Activated naive CD4-positive, alpha-beta T cell treated with anti-CD3 and anti-CD28 coated beads, Interleukin-2, amount 10 ng/mL, durations not matched to agents 7 days and 5 days (primary cell): ENCODE measurements at regions not wholly inside any gene's neighbourhood (a gene's known extent, or its start where the extent isn't known, plus 50 kb on each side); places are given as distances from the start of the nearest gene placed in this dataset.
"Not testable (repeated sequence)": the region's sequence is repeated elsewhere in the genome, so short reads cannot be mapped to it uniquely, and the experiment has no call there.

Experiments
- CTCF ChIA-PET: fragments of 350-600 bp; sonication (Branson Sonifier 250); formaldehyde crosslinking; loops from one replicate; lab custom pipeline; 2021; ENCODE audit warnings: antibody characterized with exemption; lab: Charles Lee
- DNase-seq: peaks from one replicate; pipeline ENCODE4 v3.0.0-alpha.2; 2020
- H3K27ac Mint-ChIP-seq: one replicate; pipeline ENCODE4 v1.8.0; 2021; ENCODE audit warnings: mild to moderate bottlenecking, moderate library complexity, mixed read lengths
- H3K27me3 Mint-ChIP-seq: one replicate; pipeline ENCODE4 v1.8.0; 2021; ENCODE audit warnings: mild to moderate bottlenecking, mixed read lengths
- H3K36me3 Mint-ChIP-seq: one replicate; pipeline ENCODE4 v1.8.0; 2021; ENCODE audit warnings: mixed read lengths
- H3K4me1 Mint-ChIP-seq: one replicate; pipeline ENCODE4 v1.8.0; 2021; ENCODE audit warnings: mixed read lengths
- H3K4me3 Mint-ChIP-seq: one replicate; pipeline ENCODE4 v1.8.0; 2021; ENCODE audit warnings: mild to moderate bottlenecking, moderate library complexity, mixed read lengths
- H3K9me3 Mint-ChIP-seq: one replicate; pipeline ENCODE4 v1.8.0; 2021; ENCODE audit warnings: mixed read lengths

DNA sequence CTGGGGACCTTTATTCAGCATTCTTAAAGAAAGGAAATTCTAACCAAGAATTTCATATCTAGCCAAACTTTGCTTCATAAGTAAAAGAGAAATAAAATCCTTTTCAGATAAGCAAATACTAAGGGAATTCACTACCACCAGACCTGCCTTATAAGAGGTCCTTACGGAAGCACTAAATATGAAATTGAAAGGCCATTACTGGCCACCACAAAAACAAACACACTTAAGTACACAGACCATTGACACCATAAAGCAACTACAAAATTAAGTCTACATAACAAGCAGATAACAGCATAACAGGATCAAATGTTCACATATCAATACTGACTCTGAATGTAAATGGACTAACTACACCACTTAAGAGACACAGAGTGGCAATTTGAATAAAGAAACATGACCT is 361.4 kb upstream of the POU5F2 start:
- CTCF ChIA-PET: no interaction called here
- H3K4me3 Mint-ChIP-seq: no peak overlapping the region
- H3K36me3 Mint-ChIP-seq: peaks cover 53% of the 10 kb centered on the region
- peaks cover 5% of the 10 kb centered on the region for H3K4me1 Mint-ChIP-seq
- H3K27ac Mint-ChIP-seq: no peak overlapping the region
- no peak for DNase-seq
- no peaks in the 10 kb centered on the region for H3K27me3 Mint-ChIP-seq
- peaks cover 46% of the 10 kb centered on the region for H3K9me3 Mint-ChIP-seq

DNA sequence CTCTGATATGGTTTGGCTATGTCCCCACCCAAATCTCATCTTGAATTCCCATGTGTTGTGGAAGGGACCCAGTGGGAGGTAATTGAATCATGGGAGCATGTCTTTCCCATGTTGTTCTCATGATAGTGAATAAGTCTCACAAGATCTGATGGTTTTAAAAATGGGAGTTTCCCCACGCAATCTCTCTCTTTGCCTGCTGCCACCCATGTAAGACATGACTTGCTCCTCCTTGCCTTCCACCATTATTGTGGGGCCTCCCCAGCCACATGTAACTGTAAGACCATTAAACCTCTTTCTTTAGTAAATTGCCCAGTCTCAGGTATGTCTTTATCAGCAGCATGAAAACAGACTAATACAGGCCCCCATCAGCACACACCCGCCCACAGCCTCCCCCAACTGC is 356.0 kb upstream of the POU5F2 start:
- H3K27me3 Mint-ChIP-seq, H3K4me1 Mint-ChIP-seq, DNase-seq, H3K4me3 Mint-ChIP-seq, H3K27ac Mint-ChIP-seq, CTCF ChIA-PET: not testable (repeated sequence)
- Mint-ChIP-seq H3K9me3 (peaks cover 34% of the 10 kb centered on the region), H3K36me3 (peaks cover 24% of the 10 kb centered on the region)

DNA sequence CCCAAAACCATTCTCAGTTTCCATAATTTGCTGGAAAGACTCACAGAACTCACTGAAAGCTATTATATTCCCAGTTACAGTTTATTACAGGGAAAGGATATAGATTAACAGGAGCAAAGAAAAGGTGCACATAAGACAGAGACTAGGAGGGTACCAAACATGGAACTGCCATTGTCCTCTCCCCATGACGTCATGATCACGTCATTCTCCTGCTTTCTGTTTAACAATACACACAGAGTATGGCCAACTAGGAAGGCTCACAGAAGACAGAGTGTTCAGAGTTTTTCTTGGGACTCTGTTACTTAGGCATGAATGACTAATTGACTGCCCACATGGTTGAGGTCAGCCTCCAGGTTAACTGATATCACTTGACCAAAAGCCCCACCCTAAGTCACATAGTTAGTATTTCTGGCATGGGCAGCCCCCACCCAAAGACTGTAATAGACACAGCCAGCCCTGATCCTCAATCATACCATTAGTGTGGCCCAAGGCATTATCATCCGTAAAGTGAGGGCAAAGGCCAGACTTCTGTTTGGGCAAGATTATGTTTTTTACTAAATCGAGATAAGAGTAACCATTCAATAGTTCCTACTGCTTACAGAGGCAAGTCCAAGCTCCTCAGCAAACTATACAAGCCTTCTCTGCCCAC is 353.5 kb upstream of the POU5F2 start:
- Mint-ChIP-seq H3K9me3 (peaks cover 23% of the 10 kb centered on the region), H3K4me3 (no peak overlapping the region), H3K4me1 (no peaks in the 10 kb centered on the region), H3K27me3 (no peaks in the 10 kb centered on the region), H3K27ac (no peak overlapping the region), H3K36me3 (peaks cover 14% of the 10 kb centered on the region)
- CTCF ChIA-PET: no interaction called here
- no peak for DNase-seq

DNA sequence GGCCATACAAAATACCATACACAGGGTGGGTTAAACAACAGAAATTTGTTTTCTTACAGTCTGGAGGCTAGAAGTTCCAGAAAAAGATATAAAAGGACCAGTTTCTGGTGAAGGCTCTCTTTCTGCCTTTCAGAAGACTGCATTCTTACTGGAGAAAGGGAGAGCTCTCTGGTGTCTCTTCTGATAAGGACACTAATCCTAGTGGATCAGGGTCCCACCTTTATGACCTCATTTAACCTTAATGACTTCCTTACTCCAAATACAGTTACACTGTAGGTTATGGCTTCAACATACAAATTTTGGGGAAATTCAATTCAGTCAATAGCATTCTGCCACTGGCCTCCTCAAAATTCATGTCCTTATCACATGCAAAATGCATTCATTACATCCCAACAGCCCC is 351.9 kb upstream of the POU5F2 start:
- no peak for DNase-seq
- CTCF ChIA-PET: no interaction called here
- Mint-ChIP-seq H3K4me1 (no peaks in the 10 kb centered on the region), H3K27ac (peak overlapping the region; percentile 19), H3K27me3 (no peaks in the 10 kb centered on the region), H3K36me3 (peaks cover 8% of the 10 kb centered on the region), H3K9me3 (peaks cover 16% of the 10 kb centered on the region), H3K4me3 (no peak overlapping the region)

DNA sequence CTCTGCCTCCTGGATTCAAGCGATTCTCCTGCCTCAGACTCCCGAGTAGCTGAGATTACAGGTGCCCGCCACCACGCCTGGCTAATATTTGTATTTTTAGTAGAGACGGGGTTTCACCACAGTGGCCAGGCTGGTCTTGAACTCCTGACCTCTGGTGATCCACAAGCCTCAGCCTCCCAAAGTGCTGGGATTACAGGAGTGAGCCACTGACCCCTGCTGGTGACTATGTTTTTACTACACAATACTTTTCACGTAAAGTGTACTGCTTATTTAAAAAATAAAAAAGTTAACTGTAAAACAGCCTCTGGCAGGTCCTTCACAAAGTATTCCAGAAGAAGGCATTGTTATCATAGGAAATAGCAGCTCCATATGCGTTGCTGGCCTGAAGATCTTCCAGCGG is 345.2 kb upstream of the POU5F2 start:
- H3K27me3 Mint-ChIP-seq, H3K9me3 Mint-ChIP-seq, CTCF ChIA-PET, DNase-seq, H3K4me1 Mint-ChIP-seq, H3K27ac Mint-ChIP-seq, H3K36me3 Mint-ChIP-seq, H3K4me3 Mint-ChIP-seq: not testable (repeated sequence)

DNA sequence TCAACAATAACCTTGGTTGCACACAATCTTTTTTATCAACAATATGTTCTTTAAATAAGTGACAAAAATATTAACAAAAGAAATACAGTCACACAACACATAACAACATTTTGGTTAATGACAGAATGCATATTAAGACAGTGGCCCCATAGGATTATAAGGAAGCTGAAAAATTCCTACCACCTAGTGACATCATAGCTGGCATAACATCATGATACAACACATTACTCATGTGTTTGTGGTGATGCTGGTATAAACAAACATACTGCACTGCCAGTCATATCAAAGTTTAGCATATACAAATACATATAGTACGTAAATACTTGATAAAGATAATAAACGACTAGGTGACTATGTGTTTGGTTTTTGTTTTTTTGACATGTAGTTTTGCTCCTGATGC is 344.8 kb upstream of the POU5F2 start:
- DNase-seq: no peak

DNA sequence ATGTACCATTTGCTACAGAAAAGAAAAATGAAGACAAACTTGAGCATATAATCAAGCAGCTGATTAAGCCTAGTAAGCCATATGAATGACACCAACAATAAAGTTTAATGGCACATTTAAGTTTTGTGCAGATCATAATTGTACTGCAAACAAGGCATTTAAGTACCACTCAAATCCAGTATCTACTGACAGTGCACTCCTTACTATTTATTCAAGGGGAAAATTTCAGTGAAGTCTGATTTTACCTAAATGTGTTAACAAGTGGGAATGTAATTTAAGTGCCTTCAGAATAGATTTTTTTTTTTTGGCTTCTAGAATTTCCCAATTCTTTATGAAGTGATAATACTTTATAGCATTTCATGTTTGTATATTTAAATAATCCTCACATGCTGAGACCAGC is 341.0 kb upstream of the POU5F2 start:
- Mint-ChIP-seq H3K4me1 (no peaks in the 10 kb centered on the region), H3K36me3 (peaks cover 6% of the 10 kb centered on the region), H3K4me3 (no peak overlapping the region), H3K9me3 (no peaks in the 10 kb centered on the region), H3K27ac (no peak overlapping the region), H3K27me3 (no peaks in the 10 kb centered on the region)
- no peak for DNase-seq
- CTCF ChIA-PET: no interaction called here

More for the DNA sequence above, 344.8 kb upstream of the POU5F2 start:
- CTCF ChIA-PET: interaction anchor here (1.1 kb wide), 1 partner anchor 38 kb away, joined by 3 read pairs; no protein-coding TSS in a partner anchor
- no peaks in the 10 kb centered on the region for H3K27me3 Mint-ChIP-seq
- peaks cover 8% of the 10 kb centered on the region for H3K36me3 Mint-ChIP-seq
- no peak overlapping the region for H3K4me3 Mint-ChIP-seq
- H3K9me3 Mint-ChIP-seq: no peaks in the 10 kb centered on the region
- no peaks in the 10 kb centered on the region for H3K4me1 Mint-ChIP-seq
- H3K27ac Mint-ChIP-seq: no peak overlapping the region

DNA sequence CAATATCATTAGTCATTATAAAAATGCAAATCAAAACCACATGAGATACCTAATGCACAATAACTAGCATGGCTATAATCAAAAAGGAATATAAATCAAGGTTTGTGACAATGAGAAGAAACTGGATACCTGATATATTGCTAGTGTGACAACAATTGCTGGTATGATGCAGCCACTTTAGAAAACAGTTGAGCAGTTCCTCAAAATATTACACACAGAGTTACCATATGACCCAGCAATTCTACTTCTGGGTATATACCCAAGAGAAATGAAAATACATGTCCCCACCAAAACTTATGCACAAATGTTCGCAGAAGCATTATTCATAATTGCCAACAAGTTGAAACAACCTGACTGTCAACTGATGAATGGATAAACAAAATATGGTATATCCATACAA is 339.7 kb upstream of the POU5F2 start:
- no peaks in the 10 kb centered on the region for H3K9me3 Mint-ChIP-seq
- H3K27me3 Mint-ChIP-seq: no peaks in the 10 kb centered on the region
- no peak overlapping the region for H3K4me3 Mint-ChIP-seq
- DNase-seq: no peak
- H3K36me3 Mint-ChIP-seq: peaks cover 6% of the 10 kb centered on the region
- no peak overlapping the region for H3K27ac Mint-ChIP-seq
- CTCF ChIA-PET: no interaction called here
- H3K4me1 Mint-ChIP-seq: no peaks in the 10 kb centered on the region

DNA sequence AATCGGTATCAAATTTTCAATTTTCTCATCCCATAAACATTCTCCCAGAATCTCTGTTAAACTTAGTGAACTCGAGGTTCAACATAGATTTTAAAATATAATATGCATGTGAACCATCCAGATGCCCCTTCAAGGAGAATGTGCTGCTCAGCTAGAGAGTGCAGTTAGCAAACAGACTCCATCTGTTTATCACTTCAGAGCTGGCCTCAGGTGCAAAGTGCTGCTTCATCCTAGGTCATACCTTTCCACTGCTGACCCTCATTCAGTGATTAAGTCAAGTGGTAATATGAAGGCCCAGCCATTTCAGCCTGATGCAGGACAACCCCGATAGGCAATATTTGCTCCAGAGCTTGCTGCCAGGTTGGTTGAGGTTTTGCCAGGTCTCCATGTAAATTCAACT is 339.0 kb upstream of the POU5F2 start:
- no peaks in the 10 kb centered on the region for H3K9me3 Mint-ChIP-seq
- peaks cover 6% of the 10 kb centered on the region for H3K36me3 Mint-ChIP-seq
- no peak overlapping the region for H3K4me3 Mint-ChIP-seq
- no peak overlapping the region for H3K27ac Mint-ChIP-seq
- H3K4me1 Mint-ChIP-seq: no peaks in the 10 kb centered on the region
- CTCF ChIA-PET: no interaction called here
- no peak for DNase-seq
- H3K27me3 Mint-ChIP-seq: no peaks in the 10 kb centered on the region

DNA sequence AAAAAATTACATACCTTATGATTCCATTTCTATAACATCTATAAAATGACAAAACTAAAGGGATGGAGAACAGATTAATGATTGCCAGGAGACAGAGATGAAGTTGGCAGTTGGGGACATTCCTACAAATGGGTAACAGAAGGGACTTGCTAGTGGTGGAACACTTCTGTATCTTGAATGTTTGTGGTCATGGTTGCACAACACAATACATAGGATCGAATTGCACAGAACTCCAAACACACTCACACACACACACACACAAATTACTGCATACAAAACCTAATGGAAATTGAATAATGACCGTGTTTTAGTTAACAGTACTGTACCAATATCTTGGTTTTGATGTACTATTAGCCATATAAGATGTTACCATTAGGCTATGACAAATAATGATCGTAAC is 330.7 kb upstream of the POU5F2 start:
- CTCF ChIA-PET: no interaction called here
- Mint-ChIP-seq H3K4me3 (no peak overlapping the region), H3K27me3 (no peaks in the 10 kb centered on the region), H3K9me3 (peaks cover 10% of the 10 kb centered on the region), H3K4me1 (no peaks in the 10 kb centered on the region), H3K36me3 (peaks cover 6% of the 10 kb centered on the region), H3K27ac (no peak overlapping the region)
- no peak for DNase-seq

DNA sequence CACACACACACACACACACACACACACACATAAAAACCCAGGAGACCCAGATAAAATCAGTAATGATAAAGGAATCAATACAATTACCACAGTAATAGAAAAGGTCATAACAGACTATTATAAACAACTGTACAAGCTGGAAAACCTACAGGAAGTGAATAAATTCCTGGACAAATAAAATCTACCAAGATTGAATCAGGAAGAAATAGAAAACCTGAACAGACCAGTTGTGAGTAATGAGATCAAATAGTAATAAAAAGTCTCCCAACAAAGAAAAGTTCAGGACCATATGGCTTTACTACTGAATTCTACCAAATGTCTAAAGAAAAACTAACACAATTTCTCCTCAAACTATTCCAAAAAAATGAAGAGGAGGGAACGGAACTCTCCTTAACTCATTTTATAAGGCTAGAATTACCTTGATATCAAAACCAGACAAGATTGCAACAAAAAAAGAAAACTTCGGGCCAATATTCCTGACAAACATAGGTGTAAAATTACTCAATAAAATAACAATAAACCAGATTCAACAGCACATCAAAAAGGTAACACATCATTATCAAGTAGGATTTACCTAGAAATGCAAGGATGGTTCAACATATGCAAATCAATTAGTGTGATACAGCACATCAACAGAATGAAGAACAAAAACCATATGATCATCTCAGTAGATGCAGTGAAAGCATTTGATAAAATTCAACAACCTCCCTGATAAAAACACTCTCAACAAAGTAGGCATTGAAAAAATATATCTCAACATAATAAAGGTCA is 325.2 kb upstream of the POU5F2 start:
- Mint-ChIP-seq H3K27me3 (no peaks in the 10 kb centered on the region), H3K27ac (no peak overlapping the region), H3K4me3 (no peak overlapping the region), H3K9me3 (peaks cover 43% of the 10 kb centered on the region), H3K36me3 (peaks cover 22% of the 10 kb centered on the region), H3K4me1 (no peaks in the 10 kb centered on the region)
- CTCF ChIA-PET: no interaction called here
- no peak for DNase-seq

DNA sequence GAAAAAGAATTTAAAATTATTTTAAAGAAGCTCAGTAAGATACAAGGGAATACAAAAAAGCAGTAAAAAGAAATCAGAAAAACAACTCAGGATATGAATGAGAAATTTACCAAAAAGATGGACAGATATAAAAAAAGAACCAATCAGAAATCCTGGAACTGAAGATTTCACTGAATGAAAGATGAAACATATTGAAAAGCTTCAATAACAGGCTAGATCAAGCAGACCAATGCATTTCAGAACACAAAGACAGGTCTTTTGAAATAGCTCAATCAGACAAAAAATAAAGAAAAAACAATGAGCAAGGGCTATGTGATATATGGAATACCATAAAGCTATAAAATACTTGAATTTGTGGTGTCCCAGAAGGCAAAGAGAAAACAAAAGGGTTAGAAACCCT is 322.6 kb upstream of the POU5F2 start:
- Mint-ChIP-seq H3K27ac (no peak overlapping the region), H3K4me3 (no peak overlapping the region), H3K4me1 (no peaks in the 10 kb centered on the region), H3K9me3 (peaks cover 45% of the 10 kb centered on the region), H3K27me3 (no peaks in the 10 kb centered on the region), H3K36me3 (peaks cover 26% of the 10 kb centered on the region)
- no peak for DNase-seq
- CTCF ChIA-PET: no interaction called here

DNA sequence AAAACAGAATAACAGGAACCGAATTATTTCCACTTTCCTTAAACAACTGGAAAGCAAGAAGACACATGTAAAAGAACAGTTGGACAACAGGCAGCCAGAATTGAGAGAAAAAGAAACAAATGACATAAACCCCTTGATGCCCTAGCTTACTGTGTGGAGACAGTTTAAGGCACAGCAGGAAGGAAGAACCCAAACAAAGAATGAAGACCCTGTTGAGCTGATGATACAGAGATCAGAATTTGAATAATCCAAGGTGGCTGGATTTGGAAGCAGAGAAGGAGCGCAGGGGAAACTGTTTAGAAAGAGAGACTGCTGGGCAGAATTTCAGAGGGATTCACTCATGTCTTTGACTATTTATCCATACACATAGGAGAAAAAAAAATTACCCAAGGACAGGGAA is 316.3 kb upstream of the POU5F2 start:
- CTCF ChIA-PET: no interaction called here
- H3K4me1 Mint-ChIP-seq: no peaks in the 10 kb centered on the region
- no peaks in the 10 kb centered on the region for H3K27me3 Mint-ChIP-seq
- DNase-seq: no peak
- peaks cover 7% of the 10 kb centered on the region for H3K9me3 Mint-ChIP-seq
- H3K36me3 Mint-ChIP-seq: peaks cover 18% of the 10 kb centered on the region
- H3K27ac Mint-ChIP-seq: no peak overlapping the region
- H3K4me3 Mint-ChIP-seq: no peak overlapping the region

DNA sequence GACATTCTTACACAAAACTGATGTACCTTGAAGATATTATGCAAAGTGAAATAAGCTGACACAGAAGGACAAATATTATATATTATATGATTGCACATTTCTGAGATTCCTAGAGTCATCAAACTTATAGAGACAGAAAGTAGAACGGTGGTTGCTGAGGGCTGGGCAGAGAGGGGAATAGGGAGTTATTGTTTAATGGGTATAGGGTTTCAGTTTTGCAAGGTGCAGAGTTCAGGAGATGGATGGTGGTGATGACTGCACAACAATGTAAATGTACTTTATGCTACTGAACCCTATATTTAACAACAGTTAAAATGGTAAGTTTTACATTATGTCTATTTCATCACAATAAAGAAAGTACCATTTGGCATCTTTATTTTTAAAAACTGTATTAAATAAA is 315.8 kb upstream of the POU5F2 start:
- Mint-ChIP-seq H3K9me3 (peaks cover 7% of the 10 kb centered on the region), H3K27me3 (no peaks in the 10 kb centered on the region), H3K36me3 (peaks cover 22% of the 10 kb centered on the region), H3K4me1 (no peaks in the 10 kb centered on the region), H3K27ac (no peak overlapping the region), H3K4me3 (no peak overlapping the region)
- CTCF ChIA-PET: no interaction called here
- no peak for DNase-seq

DNA sequence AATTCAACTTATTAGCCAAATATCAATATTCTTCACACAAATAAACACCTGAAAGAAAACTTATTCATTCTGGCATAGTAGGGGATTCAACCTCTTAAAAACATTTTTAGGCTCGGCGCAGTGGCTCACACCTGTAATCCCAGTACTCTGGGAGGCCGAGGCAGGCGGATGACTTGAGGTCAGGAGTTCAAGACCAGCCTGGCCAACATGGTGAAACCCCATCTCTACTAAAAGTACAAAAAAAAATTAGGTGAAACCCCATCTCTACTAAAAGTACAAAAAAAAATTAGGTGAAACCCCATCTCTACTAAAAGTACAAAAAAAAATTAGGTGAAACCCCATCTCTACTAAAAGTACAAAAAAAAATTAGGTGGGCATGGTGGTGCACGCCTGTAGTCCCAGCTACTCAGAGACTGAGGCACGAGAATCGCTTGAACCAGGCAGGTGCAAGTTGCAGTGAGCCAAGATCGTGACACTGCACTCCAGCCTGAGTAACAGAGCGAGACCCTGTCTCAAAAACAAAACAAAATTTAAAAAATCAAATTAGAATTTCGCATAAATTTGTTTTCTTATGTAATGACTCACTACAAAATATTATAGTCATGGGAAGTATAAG is 308.0 kb upstream of the POU5F2 start:
- H3K27me3 Mint-ChIP-seq, H3K4me1 Mint-ChIP-seq, H3K27ac Mint-ChIP-seq, H3K9me3 Mint-ChIP-seq, DNase-seq, H3K4me3 Mint-ChIP-seq, CTCF ChIA-PET: not testable (repeated sequence)
- H3K36me3 Mint-ChIP-seq: peaks cover 29% of the 10 kb centered on the region
